ENCODE measurements at regions not wholly inside any gene's neighbourhood (a gene's known extent, or its start where the extent isn't known, plus 50 kb on each side); places are given as distances from the start of the nearest gene placed in this dataset.

- TF ChIP-seq CTCF (conservative IDR thresholded peaks at IDR 0.05; ENCODE audit: low read depth, low read length) = no peak
- no peak for DNase-seq (ENCODE audit: low read depth)
- no peak overlapping the region for H3K4me3 ChIP-seq (ENCODE audit: low read length)
Observed at GRCh38 chr5:90015584-90016018, 394.0 kb downstream of the CETN3 start.

GRCh38 chr5:90014420-90014819, 395.1 kb downstream of the CETN3 start:
- no peak for DNase-seq (ENCODE audit: low read depth)
- TF ChIP-seq CTCF (conservative IDR thresholded peaks at IDR 0.05; ENCODE audit: low read depth, low read length) = no peak
- H3K4me3 ChIP-seq (ENCODE audit: low read length) = no peak overlapping the region

- no peak overlapping the region for H3K4me3 ChIP-seq (ENCODE audit: low read length)
- TF ChIP-seq CTCF (conservative IDR thresholded peaks at IDR 0.05; ENCODE audit: low read depth, low read length) = no peak
- DNase-seq (ENCODE audit: low read depth) = no peak
Observed at GRCh38 chr5:90000351-90000750, 409.2 kb downstream of the CETN3 start.

GRCh38 chr5:89998519-89999305, 410.8 kb downstream of the CETN3 start:
- no peak for TF ChIP-seq CTCF (conservative IDR thresholded peaks at IDR 0.05; ENCODE audit: low read depth, low read length)
- H3K4me3 ChIP-seq (ENCODE audit: low read length) = no peak overlapping the region
- DNase-seq (ENCODE audit: low read depth) = no peak

- no peak for DNase-seq (ENCODE audit: low read depth)
- H3K4me3 ChIP-seq (ENCODE audit: low read length) = no peak overlapping the region
- no peak for TF ChIP-seq CTCF (conservative IDR thresholded peaks at IDR 0.05; ENCODE audit: low read depth, low read length)
Observed at GRCh38 chr5:89996890-89997289, 412.7 kb downstream of the CETN3 start.

- no peak for DNase-seq (ENCODE audit: low read depth)
- no peak for TF ChIP-seq CTCF (conservative IDR thresholded peaks at IDR 0.05; ENCODE audit: low read depth, low read length)
- no peak overlapping the region for H3K4me3 ChIP-seq (ENCODE audit: low read length)
Observed at GRCh38 chr5:89996335-89996734, 413.2 kb downstream of the CETN3 start.

GRCh38 chr5:89994266-89994665, 415.3 kb downstream of the CETN3 start:
- no peak overlapping the region for H3K4me3 ChIP-seq (ENCODE audit: low read length)
- no peak for TF ChIP-seq CTCF (conservative IDR thresholded peaks at IDR 0.05; ENCODE audit: low read depth, low read length)
- no peak for DNase-seq (ENCODE audit: low read depth)

Measured in retinal pigment epithelial cell (primary cell).